ENCODE measurements at regions not wholly inside any gene's neighbourhood (a gene's known extent, or its start where the extent isn't known, plus 50 kb on each side); places are given as distances from the start of the nearest gene placed in this dataset.

DNA sequence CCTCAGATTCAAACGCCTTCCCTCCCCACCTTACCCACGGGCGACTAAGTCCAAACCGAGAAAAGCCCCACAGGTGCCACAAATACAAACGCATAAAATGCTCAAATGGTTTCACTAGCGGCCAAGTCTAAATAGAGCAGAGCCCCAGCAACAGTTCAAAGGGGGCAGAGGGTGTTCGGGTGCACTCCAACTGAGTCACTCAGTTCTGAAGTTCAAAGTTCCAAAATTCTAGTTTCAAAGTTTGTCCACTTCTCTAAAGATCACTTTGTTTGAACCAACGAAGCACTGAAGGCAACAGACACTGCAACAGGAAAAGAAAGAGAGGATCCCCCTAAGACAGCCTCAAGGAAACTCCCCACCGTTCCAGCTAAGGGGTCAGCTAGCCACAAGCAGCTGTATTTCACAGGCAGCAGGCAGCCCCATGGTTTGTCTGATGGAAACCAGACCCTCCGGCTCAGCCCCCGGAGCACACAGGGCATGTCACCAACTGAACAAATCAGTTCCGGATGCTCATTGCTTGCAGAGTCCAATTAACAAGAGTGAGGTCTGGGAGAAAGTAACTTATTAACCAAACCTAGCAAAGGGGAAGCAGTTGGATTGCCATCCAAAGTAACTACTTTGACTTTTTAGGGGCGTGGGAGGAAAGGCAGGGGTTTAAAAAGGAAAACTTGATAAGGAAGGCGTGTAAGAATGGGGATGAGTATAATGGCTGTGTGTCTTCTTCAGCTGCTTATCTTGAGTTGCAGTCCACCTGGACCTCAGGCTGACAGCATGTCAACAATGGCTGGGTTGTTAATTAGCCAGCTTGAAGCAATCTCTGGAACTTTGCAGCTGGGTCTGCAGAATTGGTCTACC lies 1423.9 kb upstream of the PRMT6 start:
- H3K27me3 ChIP-seq = no peaks in the 10 kb centered on the region
- peaks cover 0 to 8% (median 7%) of the 10 kb centered on the region in 3 donors for H3K4me1 ChIP-seq
- no peak for TF ChIP-seq CTCF (IDR thresholded peaks at IDR 0.05)
- FAIRE-seq = no peak
- intact Hi-C loops (cut with DNase I) = no loop called here
- DNase-seq = no peak
- 9 to 12% methylated on average over 14 of the region's 14 CpGs for WGBS, 2 donors
- peak; percentile 56 to 89 (median 70) for ATAC-seq
- peak overlapping the region in 2 of 4 donors; percentile 31 to 60 for H3K27ac ChIP-seq
- H3K4me3 ChIP-seq = peak overlapping the region in 1 of 4 donors; percentile 7
- H3K9me3 ChIP-seq = no peaks in the 10 kb centered on the region
- no peaks in the 10 kb centered on the region for H3K36me3 ChIP-seq

DNA sequence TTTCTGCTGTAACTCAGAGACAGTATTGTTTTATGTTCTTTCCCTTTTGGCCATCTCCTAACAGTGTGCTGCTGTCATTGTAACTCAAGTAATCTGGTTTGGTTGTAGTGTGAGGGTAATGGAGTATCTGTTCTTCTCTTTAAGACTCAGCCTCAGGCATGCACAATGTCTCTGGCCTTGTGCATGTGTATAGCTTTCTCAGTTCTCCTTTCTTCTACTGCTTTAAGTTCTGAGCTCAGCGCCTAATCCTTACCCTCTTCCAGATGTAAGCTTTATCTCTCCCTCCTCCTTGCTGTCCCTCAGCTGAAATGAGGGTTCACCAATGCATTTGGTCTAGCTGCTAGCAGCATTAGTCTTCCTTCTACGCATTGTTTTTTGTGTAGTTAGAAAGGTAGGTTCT lies 1420.4 kb upstream of the PRMT6 start:
- DNase-seq (no peak), FAIRE-seq (no peak), ATAC-seq (no peak)
- Histone ChIP-seq H3K36me3 (no peaks in the 10 kb centered on the region), H3K27me3 (no peaks in the 10 kb centered on the region), H3K9me3 (no peaks in the 10 kb centered on the region), H3K27ac (no peak overlapping the region), H3K4me3 (no peak overlapping the region), H3K4me1 (peaks cover 0 to 8% (median 7%) of the 10 kb centered on the region in 3 donors)
- WGBS, 2 donors = 75 to 91% methylated on average over 2 of the region's 2 CpGs
- no peak for TF ChIP-seq CTCF (IDR thresholded peaks at IDR 0.05)
- intact Hi-C loops (cut with DNase I) = no loop called here

GRCh38 chr1:105641407-105641806 lies 1415.1 kb upstream of the PRMT6 start:
- H3K4me3 ChIP-seq = no peak overlapping the region
- DNase-seq (no peak), ATAC-seq (no peak), FAIRE-seq (no peak)
- no peaks in the 10 kb centered on the region for H3K36me3 ChIP-seq
- no peaks in the 10 kb centered on the region for H3K9me3 ChIP-seq
- H3K27me3 ChIP-seq = no peaks in the 10 kb centered on the region
- H3K4me1 ChIP-seq = no peaks in the 10 kb centered on the region
- no peak overlapping the region for H3K27ac ChIP-seq
- TF ChIP-seq CTCF (IDR thresholded peaks at IDR 0.05) = no peak
- 70 to 72% methylated on average over 1 of the region's 1 CpG for WGBS, 2 donors
- intact Hi-C loops (cut with DNase I) = no loop called here

DNA sequence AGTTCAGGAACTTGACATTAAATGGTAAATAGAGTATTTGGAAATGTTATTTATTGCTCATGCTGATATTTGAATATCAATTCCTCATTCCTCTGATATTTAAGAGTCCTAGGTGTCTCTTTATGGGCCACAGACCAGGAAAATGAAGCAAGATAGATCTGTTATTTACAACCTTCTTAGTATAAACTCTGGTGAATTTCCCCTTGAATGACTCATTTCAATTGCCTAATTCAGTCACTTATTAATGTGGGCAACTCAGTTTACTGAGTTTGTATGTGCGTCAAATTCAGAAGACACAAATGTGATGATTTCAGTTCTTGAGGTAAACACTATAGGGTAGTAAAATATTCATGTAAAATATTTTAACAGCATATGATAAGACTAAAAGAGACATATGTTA lies 1404.4 kb upstream of the PRMT6 start:
- 66 to 68% methylated on average over 1 of the region's 1 CpG for WGBS, 2 donors
- Histone ChIP-seq H3K27ac (no peak overlapping the region), H3K36me3 (no peaks in the 10 kb centered on the region), H3K9me3 (no peaks in the 10 kb centered on the region), H3K27me3 (no peaks in the 10 kb centered on the region), H3K4me1 (no peaks in the 10 kb centered on the region), H3K4me3 (no peak overlapping the region)
- no peak for TF ChIP-seq CTCF (IDR thresholded peaks at IDR 0.05)
- intact Hi-C loops (cut with DNase I) = no loop called here
- DNase-seq (no peak), ATAC-seq (no peak), FAIRE-seq (no peak)

- H3K9me3 ChIP-seq = no peaks in the 10 kb centered on the region
- H3K4me1 ChIP-seq = no peaks in the 10 kb centered on the region
- 47 to 67% methylated on average over 4 of the region's 4 CpGs for WGBS, 2 donors
- no peak for DNase-seq
- no peak for FAIRE-seq
- no peaks in the 10 kb centered on the region for H3K27me3 ChIP-seq
- no peak for TF ChIP-seq CTCF (IDR thresholded peaks at IDR 0.05)
- ATAC-seq = no peak
- intact Hi-C loops (cut with DNase I) = no loop called here
- no peaks in the 10 kb centered on the region for H3K36me3 ChIP-seq
- H3K27ac ChIP-seq = no peak overlapping the region
- H3K4me3 ChIP-seq = no peak overlapping the region
Measured at GRCh38 chr1:105655032-105655431, 1401.4 kb upstream of the PRMT6 start.

Data from pancreas (tissue), 10 donors.